LHCN-M2 (cell line): ENCODE measurements at regions not wholly inside any gene's neighbourhood (a gene's known extent, or its start where the extent isn't known, plus 50 kb on each side); places are given as distances from the start of the nearest gene placed in this dataset.
"Not testable (repeated sequence)": the region's sequence is repeated elsewhere in the genome, so short reads cannot be mapped to it uniquely, and the experiment has no call there.

Experiments
- DNase-seq: peaks from one replicate; pipeline ENCODE4 v3.0.0-alpha.2; 2012; ENCODE audit warnings: low read depth

DNA sequence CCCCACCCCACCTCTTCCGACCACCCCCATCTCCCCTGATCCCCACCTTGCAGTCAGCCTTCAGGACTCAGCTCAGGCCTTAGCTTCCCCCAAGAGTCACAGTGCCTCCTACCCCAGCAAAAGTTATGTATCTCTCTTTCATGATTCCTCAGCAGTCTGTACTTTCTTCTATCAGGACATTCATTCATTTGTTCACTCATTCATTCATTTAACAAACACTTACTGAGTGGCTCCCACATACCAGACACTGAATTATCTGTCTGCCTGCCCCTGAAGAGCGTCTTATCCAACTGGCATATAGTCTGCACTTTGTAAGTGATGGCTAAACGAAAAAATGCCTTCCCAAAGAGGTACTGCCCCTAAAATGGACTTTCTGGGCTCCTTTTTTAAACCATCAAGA, 114.4 kb upstream of the SLC35F3 start:
- no peak for DNase-seq

DNA sequence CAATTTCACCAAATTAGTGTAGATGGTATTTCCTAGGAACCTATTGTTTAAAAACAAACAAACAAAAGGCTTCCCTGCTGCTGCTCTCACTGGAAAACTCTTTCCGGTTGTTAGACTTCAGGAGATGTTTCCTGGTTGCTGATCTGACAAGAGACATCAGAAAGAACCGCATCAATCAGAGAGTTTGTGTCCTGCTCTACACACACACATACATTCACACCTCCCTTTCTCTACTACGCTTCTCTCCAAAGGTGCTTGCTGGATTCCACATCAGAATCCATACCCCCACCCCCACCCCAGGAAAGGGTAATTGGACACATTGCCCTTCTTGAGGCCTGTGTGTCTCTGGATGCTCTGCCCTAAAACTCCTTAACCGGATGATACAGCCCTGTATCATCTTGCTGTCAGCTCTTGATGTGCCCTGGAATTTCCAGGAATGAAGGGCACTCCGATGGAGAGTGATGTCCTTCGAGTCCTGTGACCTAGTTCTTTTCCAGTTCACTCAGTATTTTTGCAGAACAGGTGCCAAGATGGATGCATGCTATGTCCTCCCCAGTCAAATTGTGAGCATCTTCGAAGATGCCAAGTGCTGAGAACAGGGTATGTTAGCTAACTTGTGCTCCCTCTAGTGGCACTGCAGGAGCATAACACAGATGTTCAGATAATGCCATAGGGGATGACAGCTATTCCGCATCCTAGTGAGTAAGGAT, 113.7 kb upstream of the SLC35F3 start:
- peak; percentile 15 for DNase-seq

DNA sequence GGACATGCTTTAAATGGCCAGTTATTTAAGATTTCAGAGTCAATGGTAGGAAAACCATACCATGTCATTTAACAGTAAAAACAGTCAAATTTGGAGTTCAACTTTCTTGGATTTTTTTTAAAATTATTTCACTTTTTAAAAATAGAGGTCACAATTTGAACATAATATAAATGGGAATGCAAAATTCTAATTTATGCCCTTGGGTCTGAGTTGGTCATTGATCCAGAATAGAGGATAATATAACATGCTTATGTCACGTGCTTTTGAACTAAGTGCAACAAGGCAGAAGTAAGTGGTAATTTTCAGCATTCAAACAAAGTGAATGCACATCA, 113.1 kb upstream of the SLC35F3 start:
- DNase-seq, result no peak

DNA sequence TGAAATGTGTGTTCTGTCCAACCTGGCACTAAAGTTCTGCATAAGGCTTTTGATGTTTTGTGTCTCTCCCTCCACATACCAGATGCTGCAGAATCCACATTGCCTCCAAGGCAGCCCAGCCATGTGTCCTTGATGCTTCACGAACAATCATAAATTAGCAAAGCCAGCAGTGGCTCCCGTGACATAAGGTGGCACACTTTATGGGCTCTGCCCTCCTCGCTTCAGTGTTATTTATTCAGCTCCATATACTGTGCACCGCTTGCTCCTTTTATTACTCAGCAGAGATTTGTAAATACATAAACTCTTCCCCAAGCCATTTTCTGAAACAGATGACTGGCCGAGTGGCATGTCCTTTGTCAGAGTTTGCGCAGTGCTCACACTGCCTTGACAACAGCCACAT, 112.8 kb upstream of the SLC35F3 start:
- no peak for DNase-seq

DNA sequence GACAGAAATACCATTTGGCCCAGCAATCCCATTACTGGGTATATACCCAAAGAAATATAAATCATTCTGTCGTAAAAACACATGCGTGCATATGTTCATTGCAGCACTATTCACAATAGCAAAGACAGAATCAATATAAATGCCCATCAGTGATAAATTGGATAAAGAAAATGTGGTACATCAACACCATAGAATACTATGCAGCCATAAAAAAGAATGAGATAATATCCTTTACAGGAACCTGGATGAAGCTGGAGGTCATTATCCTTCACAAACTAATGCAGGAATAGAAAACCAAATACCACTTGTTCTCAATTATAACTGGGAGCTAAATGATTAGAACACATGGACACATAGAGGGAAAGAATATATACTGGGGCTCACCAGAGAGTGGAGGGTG, 109.6 kb upstream of the SLC35F3 start:
- no peak for DNase-seq

DNA sequence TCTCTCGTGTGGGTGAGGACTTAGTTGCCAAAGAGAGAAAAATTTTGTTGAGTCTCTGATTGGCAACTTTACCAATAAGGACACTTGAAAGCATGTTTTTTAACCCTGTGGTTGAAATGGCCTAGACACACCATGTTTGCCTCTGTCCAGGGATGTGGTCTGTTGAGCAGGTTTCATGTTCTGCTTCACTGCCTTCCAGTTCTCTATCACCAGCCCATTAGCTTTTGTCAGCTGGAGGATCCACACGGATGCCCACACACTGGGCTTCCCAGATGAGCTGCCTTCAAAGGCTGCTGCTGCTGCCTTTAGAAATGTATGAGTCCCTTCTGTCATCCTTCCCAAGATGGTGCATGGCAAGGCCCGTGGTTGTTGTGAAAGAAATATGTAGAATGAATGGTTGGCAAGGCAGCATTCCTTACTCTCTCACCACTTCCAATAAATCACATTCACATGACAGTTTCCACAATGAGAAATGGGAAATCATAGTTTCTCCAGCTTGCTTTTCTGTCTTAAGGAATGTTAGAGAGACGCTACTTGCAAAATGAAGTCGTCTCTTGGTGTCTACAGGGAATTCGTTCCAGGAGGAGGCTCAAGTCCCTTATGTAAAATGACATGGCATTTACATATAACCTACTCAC, 108.2 kb upstream of the SLC35F3 start:
- no peak for DNase-seq

DNA sequence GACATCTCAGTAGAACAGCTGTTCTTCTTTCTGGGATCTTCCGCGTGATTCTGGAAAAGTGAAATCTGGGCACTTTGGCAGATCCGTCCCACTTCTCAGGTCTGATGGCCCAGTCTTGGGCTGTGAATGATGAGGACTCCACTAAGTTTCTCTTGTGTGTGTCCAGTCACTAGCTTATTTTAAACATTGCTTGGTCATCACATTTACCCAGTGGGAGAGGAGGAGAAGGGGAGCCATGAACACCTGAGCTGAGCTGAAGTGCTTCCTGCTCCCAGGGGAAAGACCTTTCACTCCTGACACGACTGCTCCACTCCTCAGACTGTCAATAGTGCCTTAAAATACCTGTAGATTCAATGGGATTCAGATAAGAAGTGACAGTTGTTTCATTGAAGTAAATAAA, 101.9 kb upstream of the SLC35F3 start:
- no peak for DNase-seq

DNA sequence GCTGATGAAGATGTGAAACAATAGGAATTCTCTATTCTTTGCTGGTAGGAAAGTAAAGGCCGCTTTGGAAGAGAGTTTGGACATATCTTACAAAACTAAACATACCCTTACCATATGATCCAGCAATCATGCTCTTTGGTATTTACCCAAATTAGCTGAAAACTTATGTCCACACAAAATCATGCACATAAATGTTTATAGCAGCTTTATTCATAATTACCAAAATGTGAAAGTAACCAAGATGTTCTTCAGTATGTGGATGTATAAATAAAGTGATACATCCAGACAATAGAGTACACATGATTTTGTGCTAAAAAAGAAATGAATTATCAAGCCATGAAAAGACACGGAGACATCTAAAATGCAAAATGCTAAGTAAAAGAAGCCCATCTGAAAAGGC, 98.7 kb upstream of the SLC35F3 start:
- no peak for DNase-seq

DNA sequence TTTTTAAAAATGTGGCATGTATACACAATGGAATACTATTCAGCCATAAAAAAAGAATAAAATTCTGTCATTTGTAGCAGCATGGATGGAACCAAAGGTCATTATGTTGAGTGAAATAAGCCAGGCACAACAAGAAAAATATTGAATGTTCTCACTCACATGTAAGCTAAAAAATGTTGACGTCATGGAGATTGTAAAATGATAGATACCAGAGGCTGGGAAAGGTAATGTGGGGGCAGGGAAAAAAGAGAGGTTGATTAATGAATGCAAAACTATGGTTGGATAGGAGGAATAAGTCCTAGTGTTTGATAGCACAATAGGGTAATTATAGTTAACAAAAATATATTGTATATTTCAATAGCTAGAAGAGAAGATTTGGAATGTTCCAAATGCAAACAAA, 89.1 kb upstream of the SLC35F3 start:
- DNase-seq, result no peak

DNA sequence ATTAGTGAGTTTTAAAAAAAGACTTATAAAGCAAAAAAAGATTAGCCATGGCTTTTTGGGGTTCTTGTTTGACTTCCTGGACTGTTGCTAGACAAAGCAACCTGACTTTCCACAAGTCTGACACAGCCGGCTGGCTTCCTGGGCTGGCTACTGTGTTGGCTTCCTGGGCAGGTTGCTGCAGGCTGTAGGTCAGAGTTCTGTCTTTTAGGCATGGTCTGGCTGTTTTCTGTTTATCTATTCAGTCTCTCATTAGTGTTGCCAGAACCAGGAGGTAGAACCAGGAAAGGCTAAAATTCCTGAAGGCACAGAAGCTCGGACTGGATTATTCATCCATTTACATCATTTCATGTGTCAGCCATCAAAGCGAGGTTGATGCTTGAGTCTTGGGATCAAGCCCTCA, 88.6 kb upstream of the SLC35F3 start:
- DNase-seq, result no peak

DNA sequence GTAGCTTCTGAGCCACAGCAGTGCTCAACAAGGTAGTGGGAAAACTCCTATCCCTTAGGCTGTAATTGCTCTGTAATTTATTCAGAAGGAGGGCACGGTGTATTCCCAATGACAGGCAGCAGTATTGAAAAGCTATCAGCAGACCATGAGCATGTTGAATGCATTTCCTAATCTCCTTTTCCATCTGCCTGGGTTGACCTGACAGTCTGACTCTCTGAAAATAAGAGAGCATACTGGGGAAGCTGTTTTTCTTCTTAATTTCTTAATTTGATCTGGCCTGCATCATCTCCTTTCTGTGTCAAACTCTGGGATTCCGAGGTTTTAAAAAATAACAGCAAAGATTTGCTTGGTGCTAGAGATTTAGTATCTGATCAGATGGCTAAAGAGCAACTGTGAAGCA, 88.1 kb upstream of the SLC35F3 start:
- DNase-seq, result no peak

DNA sequence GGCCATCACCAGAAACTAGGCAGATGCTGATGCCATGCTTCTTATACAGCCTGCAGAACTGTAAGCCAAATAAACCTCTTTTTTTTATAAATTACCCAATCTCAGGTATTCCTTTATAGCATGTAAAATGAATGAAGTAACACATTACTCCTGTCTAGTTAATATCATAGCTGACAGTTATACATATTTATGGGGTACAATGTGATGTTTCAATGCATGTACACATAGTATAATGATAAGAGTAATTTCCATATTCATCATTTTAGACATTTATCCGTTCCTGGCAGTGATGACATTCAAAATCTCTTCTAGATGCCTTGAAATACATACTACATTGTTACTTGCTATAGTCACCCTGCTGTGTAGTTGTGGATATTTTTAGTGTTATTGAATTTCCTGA, 85.4 kb upstream of the SLC35F3 start:
- no peak for DNase-seq

DNA sequence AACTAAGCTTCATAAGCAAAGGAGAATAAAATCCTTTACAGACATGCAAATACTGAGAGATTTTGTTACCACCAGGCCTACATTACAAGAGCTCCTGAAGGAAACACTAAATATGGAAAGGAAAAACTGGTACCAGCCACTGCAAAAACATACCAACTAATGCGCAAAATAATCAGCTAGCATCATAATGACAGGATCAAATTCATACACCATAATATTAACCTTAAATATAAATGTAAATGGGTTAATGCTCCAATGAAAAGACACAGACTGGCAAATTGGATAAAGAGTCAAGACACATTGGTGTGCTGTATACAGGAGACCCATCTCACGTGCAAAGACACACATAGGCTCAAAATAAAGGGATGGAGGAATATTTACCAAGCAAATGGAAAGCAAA, 80.3 kb upstream of the SLC35F3 start:
- DNase-seq, result not testable (repeated sequence)

DNA sequence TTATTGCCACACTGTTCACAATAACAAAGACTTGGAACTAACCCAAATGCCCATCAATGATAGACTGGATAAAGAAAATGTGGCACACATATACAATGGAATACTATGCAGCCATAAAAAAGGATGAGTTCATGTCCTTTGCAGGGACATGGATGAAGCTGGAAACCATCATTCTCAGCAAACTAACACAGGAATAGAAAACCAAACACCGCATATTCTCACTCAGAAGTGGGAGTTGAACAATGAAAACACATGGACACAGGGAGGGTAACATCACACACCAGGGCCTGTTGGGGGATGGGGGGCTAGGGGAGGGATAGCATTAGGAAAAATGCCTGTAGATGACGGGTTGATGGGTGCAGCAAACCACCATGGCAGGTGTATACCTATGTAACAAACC, 76.5 kb upstream of the SLC35F3 start:
- not testable (repeated sequence) for DNase-seq

DNA sequence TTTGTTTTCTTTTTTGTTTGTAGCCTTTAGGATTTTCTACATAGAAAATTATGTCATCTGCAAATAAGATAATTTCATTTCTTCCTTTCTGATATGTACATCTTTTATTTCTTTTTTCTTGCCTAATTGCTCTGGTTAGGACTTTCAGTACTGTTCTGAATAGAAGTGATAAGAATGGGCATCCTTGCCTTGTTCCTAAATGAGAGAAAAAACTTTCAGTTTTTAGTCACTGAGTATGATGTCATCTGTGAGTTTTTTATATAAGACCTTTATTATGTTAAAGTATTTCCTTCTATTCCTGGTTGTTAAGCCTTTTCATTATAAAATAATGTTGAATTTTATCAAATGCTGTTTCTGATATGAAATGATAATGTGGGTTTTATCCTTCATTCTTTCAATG, 76.0 kb upstream of the SLC35F3 start:
- DNase-seq, result no peak

DNA sequence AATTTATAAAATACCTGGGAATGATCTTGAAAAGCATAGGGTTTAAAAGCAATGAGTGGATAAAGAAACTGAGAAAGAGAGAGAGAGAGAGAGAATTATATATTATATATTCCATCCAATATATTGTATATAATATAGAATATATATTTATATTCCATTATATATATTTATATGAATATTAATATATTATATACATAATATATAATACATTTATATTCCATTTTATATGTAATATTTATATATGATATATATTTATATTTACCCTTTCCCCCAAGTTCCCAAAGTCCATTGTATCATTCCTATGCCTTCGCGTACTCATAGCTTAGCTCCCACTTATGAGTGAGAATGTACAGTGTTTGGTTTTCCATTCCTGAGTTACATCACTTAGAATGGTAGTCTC, 69.9 kb upstream of the SLC35F3 start:
- no peak for DNase-seq

DNA sequence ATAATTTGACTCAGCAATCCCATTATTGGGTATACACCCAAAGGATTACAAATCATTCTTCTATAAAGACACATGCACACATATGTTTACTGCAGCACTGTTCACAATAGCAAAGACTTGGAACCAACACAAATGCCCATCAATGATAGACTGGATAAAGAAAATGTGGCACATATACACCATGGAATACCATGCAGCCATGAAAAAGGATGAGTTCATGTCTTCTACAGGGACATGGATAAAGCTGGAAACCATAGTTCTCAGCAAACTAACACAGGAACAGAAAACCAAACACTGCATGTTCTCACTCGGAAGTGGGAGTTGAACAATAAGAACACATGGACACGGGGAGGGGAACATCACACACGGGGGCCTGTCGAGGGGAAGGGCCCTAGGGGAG, 66.3 kb upstream of the SLC35F3 start:
- DNase-seq, result not testable (repeated sequence)

DNA sequence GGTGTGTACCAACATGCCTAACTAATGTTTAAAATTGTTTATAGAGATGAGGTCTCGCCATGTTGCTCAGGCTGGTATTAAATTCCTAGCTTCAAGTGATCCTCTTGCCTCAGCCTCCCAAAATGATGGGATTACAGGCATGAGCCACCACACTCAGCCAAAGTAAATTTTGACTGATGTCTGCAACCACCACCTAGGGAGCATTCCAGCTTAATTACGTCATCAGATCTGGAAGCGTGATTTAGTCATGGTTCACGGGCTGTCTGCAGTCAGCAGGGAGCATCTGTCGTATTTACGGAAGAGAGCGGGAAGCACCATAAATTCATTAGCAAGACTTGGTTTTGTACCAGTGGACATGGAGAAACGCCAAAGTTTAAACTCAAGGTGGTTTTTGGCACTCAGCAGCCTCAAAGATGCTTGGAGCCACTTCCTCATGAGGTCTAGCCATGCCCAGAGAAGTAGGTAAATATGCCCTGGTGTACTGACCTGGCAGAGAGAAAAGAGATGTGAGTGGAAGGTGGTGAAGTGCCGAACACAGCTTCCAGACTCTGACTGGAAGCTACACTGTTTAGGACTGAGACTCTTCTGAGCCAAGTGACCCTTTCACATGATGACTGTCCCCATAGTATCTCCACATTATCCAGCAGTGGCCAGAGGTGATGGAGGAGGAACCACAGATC, 60.8 kb upstream of the SLC35F3 start:
- DNase-seq, result no peak

DNA sequence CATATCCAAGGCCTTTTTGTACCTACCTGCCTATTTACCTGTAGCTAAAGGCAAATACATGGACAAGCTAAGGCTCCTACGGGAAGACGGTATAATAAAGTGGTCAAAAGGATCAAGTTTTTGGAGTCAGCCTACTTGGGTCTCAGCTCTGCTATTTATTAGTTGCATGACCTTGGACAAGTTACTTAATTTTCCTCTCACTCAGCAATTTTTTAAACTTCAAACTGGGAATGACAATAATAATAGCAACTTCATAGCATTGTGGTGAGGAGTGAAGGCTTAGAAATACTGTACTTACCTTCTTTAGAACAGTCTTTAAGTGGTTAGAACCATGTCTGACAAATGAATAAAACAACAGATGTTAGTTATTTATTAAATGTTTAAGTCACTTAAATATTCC, 60.2 kb upstream of the SLC35F3 start:
- no peak for DNase-seq

DNA sequence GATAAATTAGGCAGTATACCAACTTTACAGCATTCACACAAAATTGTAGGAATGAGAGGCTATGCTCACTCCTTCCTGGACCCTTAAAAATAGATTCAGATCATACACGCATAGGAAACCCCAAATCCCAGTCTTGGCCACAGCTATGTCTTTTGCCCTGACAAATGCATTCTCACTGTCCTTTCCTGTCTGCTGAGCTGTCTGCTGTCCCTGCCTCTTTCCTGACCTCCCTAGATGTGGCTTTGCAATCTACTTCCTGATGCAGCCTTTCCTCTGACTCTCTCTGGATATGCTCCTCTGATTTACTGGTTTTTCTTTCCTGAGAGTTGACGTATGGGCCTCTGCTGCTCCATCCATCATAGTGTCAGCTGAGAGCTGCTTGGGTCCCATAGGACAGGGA, 59.8 kb upstream of the SLC35F3 start:
- DNase-seq, result no peak
